C4-2B (cell line): ENCODE measurements at regions not wholly inside any gene's neighbourhood (a gene's known extent, or its start where the extent isn't known, plus 50 kb on each side); places are given as distances from the start of the nearest gene placed in this dataset.

ENCODE experiments used
- ZFX ChIP-seq: fragments of 450-650 bp; IDR thresholded peaks from 2 replicates; pipeline ENCODE4 v1.6.1; 2017
- TF ChIP-seq, protein P1 (sequence below): fragments of 450-650 bp; conservative IDR thresholded peaks from 2 replicates; pipeline ENCODE4 v1.5.1; 2017; ENCODE audit warnings: mild to moderate bottlenecking

DNA sequence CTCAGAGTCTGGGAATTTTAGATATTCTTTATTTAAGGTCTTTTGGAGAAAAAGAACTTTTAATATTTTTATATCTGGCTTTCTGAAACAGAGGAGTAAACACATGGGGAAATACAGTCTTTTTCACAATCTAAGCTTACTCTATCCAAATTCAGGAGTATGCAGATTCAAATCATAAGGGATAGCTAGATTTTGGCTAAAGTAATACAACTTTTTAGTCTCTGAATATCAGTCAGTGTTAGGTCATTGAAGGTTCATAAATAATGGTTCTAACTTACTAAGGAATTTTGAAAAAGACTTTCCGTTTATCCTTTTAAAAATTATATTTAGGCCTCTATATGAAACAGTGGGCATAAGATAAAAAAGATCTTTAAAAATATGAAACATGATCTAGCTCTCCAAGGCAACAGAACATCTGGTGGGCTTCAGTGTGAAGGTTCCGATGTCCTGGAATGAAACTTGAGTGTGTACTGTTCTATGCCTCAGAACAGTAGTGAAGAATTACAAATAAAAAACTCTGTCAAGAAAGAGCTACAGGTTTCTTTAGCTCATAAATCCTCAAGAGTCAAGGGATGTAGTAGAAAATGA lies 165.2 kb upstream of the PDGFD start:
- TF ChIP-seq, protein P1, sequence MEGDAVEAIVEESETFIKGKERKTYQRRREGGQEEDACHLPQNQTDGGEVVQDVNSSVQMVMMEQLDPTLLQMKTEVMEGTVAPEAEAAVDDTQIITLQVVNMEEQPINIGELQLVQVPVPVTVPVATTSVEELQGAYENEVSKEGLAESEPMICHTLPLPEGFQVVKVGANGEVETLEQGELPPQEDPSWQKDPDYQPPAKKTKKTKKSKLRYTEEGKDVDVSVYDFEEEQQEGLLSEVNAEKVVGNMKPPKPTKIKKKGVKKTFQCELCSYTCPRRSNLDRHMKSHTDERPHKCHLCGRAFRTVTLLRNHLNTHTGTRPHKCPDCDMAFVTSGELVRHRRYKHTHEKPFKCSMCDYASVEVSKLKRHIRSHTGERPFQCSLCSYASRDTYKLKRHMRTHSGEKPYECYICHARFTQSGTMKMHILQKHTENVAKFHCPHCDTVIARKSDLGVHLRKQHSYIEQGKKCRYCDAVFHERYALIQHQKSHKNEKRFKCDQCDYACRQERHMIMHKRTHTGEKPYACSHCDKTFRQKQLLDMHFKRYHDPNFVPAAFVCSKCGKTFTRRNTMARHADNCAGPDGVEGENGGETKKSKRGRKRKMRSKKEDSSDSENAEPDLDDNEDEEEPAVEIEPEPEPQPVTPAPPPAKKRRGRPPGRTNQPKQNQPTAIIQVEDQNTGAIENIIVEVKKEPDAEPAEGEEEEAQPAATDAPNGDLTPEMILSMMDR: no peak
- TF ChIP-seq ZFX: no peak
